K562 (cell line): ENCODE measurements at regions not wholly inside any gene's neighbourhood (a gene's known extent, or its start where the extent isn't known, plus 50 kb on each side); places are given as distances from the start of the nearest gene placed in this dataset.

Source experiments
- ATAC-seq: fragments of 200-7000 bp; cut with Tn5 transposase; 3 replicates; pipeline ENCODE4 v1.9.1; 2020; ENCODE audit warnings: moderate library complexity
- BruUV-seq: library from RNA; stranded (reverse); fragments of 400-500 nt; replicated peaks from 2 replicates; lab custom pipeline; 2021; lab: Mats Ljungman, UMichigan
- CTCF ChIA-PET: fragments of 300-600 bp; formaldehyde crosslinking; extraction: SDS; loops from one replicate; lab custom pipeline; 2021; ENCODE audit warnings: low intra/inter-chr PET ratio; lab: Yijun Ruan, JAX
- POLR2A ChIA-PET: fragments of 300-600, 350-650 bp; sonication (Branson Sonifier 250); formaldehyde crosslinking; extraction: SDS; loops from one replicate; lab custom pipeline; 2021; ENCODE audit warnings: antibody characterized with exemption, inconsistent platforms; lab: Yijun Ruan, JAX
- DNase-seq, 4 experiments: peaks; one replicate each; pipeline versions ENCODE4 v3.0.0 to v3.0.0-alpha.2; 2011 to 2018; ENCODE audit warnings: low spot score in 3 of 4, mixed read lengths in 3 of 4; ENCODE audit errors: extremely low read depth in 1 of 4
- FAIRE-seq: peaks from 2 replicates; lab custom pipeline; 2011; peaks lifted over from hg19 to GRCh38; lab: Jason Lieb, UNC
- H2AFZ ChIP-seq: 2 replicates; pipeline ENCODE4 v1.6.0; 2011; ENCODE audit warnings: low read depth, low read length, control low read depth, inconsistent platforms
- H3K27ac ChIP-seq: fragments of 200-600 bp; 3 replicates; pipeline ENCODE4 v1.8.0; 2011; ENCODE audit warnings: low read depth, mild to moderate bottlenecking, control low read depth, inconsistent platforms, low read length, moderate library complexity, mixed read lengths; ENCODE audit errors: extremely low read depth
- H3K27me3 ChIP-seq, 2 experiments: fragments of 300-600 bp in 1 of 2; 2 replicates in 1 of 2; 3 replicates in 1 of 2; pipeline versions ENCODE4 v1.6.0 to v1.8.0; 2011; ENCODE audit warnings: inconsistent platforms in 2 of 2, low read length in 2 of 2, mild to moderate bottlenecking in 1 of 2, mixed read lengths in 1 of 2, moderate library complexity in 1 of 2; ENCODE audit not compliant: control insufficient read depth in 2 of 2, insufficient read depth in 2 of 2
- H3K36me3 ChIP-seq: fragments of 300-600 bp; 3 replicates; pipeline ENCODE4 v1.8.0; 2011; ENCODE audit warnings: mild to moderate bottlenecking, low read length, inconsistent platforms; ENCODE audit not compliant: control insufficient read depth, insufficient read depth
- H3K4me1 ChIP-seq, 2 experiments: fragments of 200-600 bp in 1 of 2; replicated peaks in 1 of 2; 2 replicates in 1 of 2; 3 replicates in 1 of 2; pipeline versions ENCODE4 v1.5.1 to v1.8.0; 2011; ENCODE audit warnings: inconsistent platforms in 2 of 2, low read length in 2 of 2, mild to moderate bottlenecking in 1 of 2, mixed read lengths in 1 of 2, moderate library complexity in 1 of 2; ENCODE audit not compliant: control insufficient read depth in 2 of 2, insufficient read depth in 2 of 2
- H3K4me2 ChIP-seq: 2 replicates; pipeline ENCODE4 v1.6.1; 2011; ENCODE audit warnings: low read length, control low read depth, inconsistent platforms, mixed read lengths; ENCODE audit not compliant: insufficient read depth
- H3K4me3 ChIP-seq: fragments of 200-600 bp; sonication (generic), shearing (Covaris generic); 2 replicates; pipeline ENCODE4 v1.5.1; 2016; ENCODE audit warnings: control low read depth, inconsistent platforms
- H3K79me2 ChIP-seq: fragments of 200-600 bp; 3 replicates; pipeline ENCODE4 v1.8.0; 2011; ENCODE audit warnings: low read length, inconsistent platforms; ENCODE audit not compliant: control insufficient read depth, insufficient read depth
- H3K9ac ChIP-seq, 2 experiments: 2 replicates each; pipeline versions ENCODE4 v1.6.0 to v1.6.1; 2011; ENCODE audit warnings: low read depth in 2 of 2, low read length in 2 of 2, control low read depth in 1 of 2, inconsistent platforms in 1 of 2, mild to moderate bottlenecking in 1 of 2, mixed read lengths in 1 of 2; ENCODE audit not compliant: insufficient read depth in 1 of 2
- H3K9me1 ChIP-seq: one replicate; pipeline ENCODE4 v1.6.0; 2011; ENCODE audit warnings: inconsistent platforms, mild to moderate bottlenecking, low read length, moderate library complexity; ENCODE audit not compliant: control insufficient read depth, insufficient read depth
- H3K9me3 ChIP-seq: replicated peaks from 2 replicates; pipeline ENCODE4 v1.5.1; 2011; ENCODE audit warnings: low read depth, low read length, inconsistent platforms; ENCODE audit not compliant: control insufficient read depth, insufficient read depth
- H4K20me1 ChIP-seq: replicated peaks from 2 replicates; pipeline ENCODE4 v1.6.1; 2011; ENCODE audit warnings: low read length, inconsistent platforms, mixed read lengths; ENCODE audit not compliant: control insufficient read depth, insufficient read depth
- CBFB ChIP-seq: sonication (generic); formaldehyde crosslinking; IDR thresholded peaks from 2 replicates; pipeline ENCODE4 v1.4.0; 2020; ENCODE audit warnings: mild to moderate bottlenecking, missing genetic modification reagents
- CEBPB ChIP-seq: fragments of 450-650 bp; IDR thresholded peaks from 2 replicates; pipeline ENCODE4 v1.6.1; 2016; ENCODE audit warnings: missing genetic modification characterization, missing compliant biosample characterization
- DIDO1 ChIP-seq: fragments of 450-650 bp; IDR thresholded peaks from 2 replicates; pipeline ENCODE4 v1.6.1; 2016; ENCODE audit warnings: low read depth, missing biosample characterization, missing genetic modification characterization
- ETV5 ChIP-seq: sonication (generic); formaldehyde crosslinking; IDR thresholded peaks from 2 replicates; pipeline ENCODE4 v1.4.0; 2020; ENCODE audit warnings: low read depth, mild to moderate bottlenecking, missing genetic modification reagents
- EZH2 ChIP-seq: IDR thresholded peaks from 2 replicates; pipeline ENCODE4 v1.6.1; 2012; ENCODE audit warnings: low read depth, mild to moderate bottlenecking, inconsistent platforms, low read length, borderline replicate concordance
- FIP1L1 ChIP-seq: fragments of 200-400 bp; formaldehyde crosslinking; IDR thresholded peaks from 2 replicates; pipeline ENCODE4 v1.6.1; 2018; ENCODE audit warnings: mild to moderate bottlenecking, low read depth, low read length; ENCODE audit not compliant: poor library complexity, severe bottlenecking
- RB1 ChIP-seq: fragments of 450-650 bp; IDR thresholded peaks from 2 replicates; pipeline ENCODE4 v1.6.1; 2017; ENCODE audit warnings: low read depth, mild to moderate bottlenecking
- RBM15 ChIP-seq: fragments of 200-400 bp; formaldehyde crosslinking; IDR thresholded peaks from 2 replicates; pipeline ENCODE4 v1.6.1; 2018; ENCODE audit warnings: mild to moderate bottlenecking, low read length, moderate library complexity; ENCODE audit not compliant: insufficient read depth
- RCOR1 ChIP-seq, 2 experiments: IDR thresholded peaks; 2 replicates each; pipeline ENCODE4 v1.6.1; 2012; ENCODE audit warnings: low read depth in 2 of 2, low read length in 2 of 2, borderline replicate concordance in 1 of 2, improper control_type of control experiment in 1 of 2
- ZKSCAN3 ChIP-seq: fragments of 250-450 bp; sonication (Bioruptor Pico); IDR thresholded peaks from 2 replicates; pipeline ENCODE4 v1.4.0; 2020
- ZNF212 ChIP-seq: fragments of 450-650 bp; formaldehyde crosslinking; IDR thresholded peaks from 2 replicates; pipeline ENCODE4 v1.4.0; 2020; ENCODE audit warnings: mild to moderate bottlenecking
- ZNF695 ChIP-seq: fragments of 450-650 bp; formaldehyde crosslinking; IDR thresholded peaks from 2 replicates; pipeline ENCODE4 v1.4.0; 2020; ENCODE audit warnings: mild to moderate bottlenecking, moderate library complexity
- WGBS: fragments of 100-300 bp; shearing (Covaris generic); methylation state at CpG from one replicate; pipeline ENCODE4 v1.1.6; 2016; ENCODE audit warnings: low coverage, mixed read lengths; ENCODE audit not compliant: insufficient coverage; ENCODE audit errors: missing lambda C conversion rate; 5-methylcytosine and 5-hydroxymethylcytosine counted together
- in situ Hi-C: fragments of 300-500 bp; cut with MboI; formaldehyde crosslinking; loops from 4 replicates; pipeline ENCODE4 v1.15.0; 2018; ENCODE audit warnings: inconsistent platforms, mixed read lengths
- intact Hi-C: fragments of 100-400 bp; cut with micrococcal nuclease; formaldehyde crosslinking; loops from 2 replicates; pipeline ENCODE4 v1.14.2; 2022
- TF ChIP-seq, protein P1 (sequence below): fragments of 250-450 bp; sonication (Bioruptor Pico); IDR thresholded peaks from 2 replicates; pipeline ENCODE4 v1.8.0; 2022; ENCODE audit warnings: moderate library complexity, mild to moderate bottlenecking, inconsistent platforms
- TF ChIP-seq, protein P2 (sequence below): fragments of 450-650 bp; conservative IDR thresholded peaks from 2 replicates; pipeline ENCODE4 v1.6.1; 2016; ENCODE audit warnings: missing genetic modification characterization, low read depth, mild to moderate bottlenecking, control low read depth, missing compliant biosample characterization
- TF ChIP-seq, protein P3 (sequence below), 2 experiments: fragments of 450-650 bp in 1 of 2; sonication (generic) in 1 of 2; formaldehyde crosslinking in 1 of 2; IDR thresholded peaks in 1 of 2; conservative IDR thresholded peaks in 1 of 2; 2 replicates each; pipeline versions ENCODE4 v1.6.1 to v1.8.1; 2016 to 2023; ENCODE audit warnings: mild to moderate bottlenecking in 2 of 2, moderate library complexity in 2 of 2, inconsistent platforms in 1 of 2, missing genetic modification reagents in 1 of 2
- TF ChIP-seq, protein P4 (sequence below): fragments of 250-450 bp; sonication (Bioruptor Pico); IDR thresholded peaks from 2 replicates; pipeline ENCODE4 v1.8.0; 2021; ENCODE audit warnings: moderate library complexity, mild to moderate bottlenecking, inconsistent platforms
- TF ChIP-seq, protein P5 (sequence below): fragments of 450-650 bp; formaldehyde crosslinking; IDR thresholded peaks from 2 replicates; pipeline ENCODE4 v1.4.0; 2020; ENCODE audit warnings: mild to moderate bottlenecking, moderate library complexity

DNA sequence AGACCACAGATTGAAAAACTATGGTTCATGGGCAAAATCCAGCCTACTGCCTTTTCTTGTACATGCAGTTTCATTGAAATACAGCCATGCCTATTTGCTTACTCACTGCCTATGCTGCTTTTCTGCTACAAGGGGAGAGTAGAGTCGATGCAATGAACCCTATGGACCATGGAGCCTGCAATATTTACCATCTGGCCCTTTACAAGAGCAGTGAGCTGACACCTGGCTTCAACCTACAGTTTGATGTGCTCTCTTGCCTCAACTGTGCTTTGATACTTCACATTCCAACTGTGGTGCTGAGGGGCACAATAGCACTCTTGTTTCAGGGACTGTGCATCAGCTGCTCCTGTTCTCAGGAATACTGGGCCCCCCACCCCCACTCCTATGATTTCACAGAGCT lies 239.5 kb upstream of the SORL1-AS1 start (continued):
- TF ChIP-seq EZH2 (no peak), RB1 (no peak)

DNA sequence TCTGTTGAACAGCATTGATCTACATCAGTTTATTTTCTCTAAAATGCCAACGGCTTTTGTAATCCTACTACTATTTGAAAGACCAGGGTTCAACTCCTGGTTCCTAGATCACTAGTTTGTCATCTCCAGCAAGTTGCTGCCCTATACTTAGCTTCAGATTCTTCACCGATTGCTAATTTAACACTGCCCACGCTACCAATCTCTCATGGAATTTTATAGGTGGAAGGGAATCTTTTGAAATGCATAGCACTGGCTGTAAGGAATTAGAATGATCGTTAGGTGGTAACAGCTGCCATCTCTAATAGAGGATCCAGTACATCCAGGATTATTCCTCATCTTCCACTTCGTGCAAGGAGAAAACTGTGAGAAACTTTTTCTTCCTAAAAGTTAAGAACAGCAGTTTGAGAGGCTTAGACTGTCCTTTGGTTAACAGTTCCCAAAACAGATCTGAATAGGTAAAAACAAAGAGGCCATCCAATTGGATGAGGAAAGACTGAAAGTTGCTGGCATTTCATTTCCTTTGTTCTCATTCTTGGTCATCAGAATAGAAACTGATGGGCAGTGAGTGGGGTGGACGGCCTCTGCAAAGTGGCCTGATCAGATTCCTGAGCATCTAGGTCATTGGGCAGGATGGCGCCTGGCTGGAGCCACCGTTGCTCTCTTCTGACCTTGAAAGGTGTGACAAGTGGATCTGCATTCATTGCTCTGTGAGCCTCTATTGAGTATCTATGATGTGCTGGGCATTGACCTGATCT lies 236.3 kb upstream of the SORL1-AS1 start:
- no peak for DNase-seq
- Histone ChIP-seq H3K27ac (no peak overlapping the region), H2AFZ (no peak overlapping the region), H3K9me3 (no peaks in the 10 kb centered on the region), H3K79me2 (no peaks in the 10 kb centered on the region), H3K4me2 (no peak overlapping the region), H4K20me1 (no peaks in the 10 kb centered on the region), H3K9me1 (no peaks in the 10 kb centered on the region), H3K4me3 (no peak overlapping the region), H3K4me1 (no peaks in the 10 kb centered on the region), H3K36me3 (no peaks in the 10 kb centered on the region), H3K9ac (no peak overlapping the region), H3K27me3 (no peaks in the 10 kb centered on the region)
- ATAC-seq = no peak
- ChIA-PET CTCF (no interaction called here), POLR2A (no interaction called here)
- FAIRE-seq = no peak
- 0% methylated on average over 8 of the region's 8 CpGs for WGBS
- in situ Hi-C loops (no loop called here), intact Hi-C loops (no loop called here)
- BruUV-seq = no TSS peak
- TF ChIP-seq ZNF695 (CRISPR knock-in tag) (no peak), ZKSCAN3 (no peak), CEBPB (no peak), RBM15 (no peak), DIDO1 (tag) (no peak), ZNF212 (CRISPR knock-in tag) (no peak), ETV5 (CRISPR knock-in tag) (no peak), RCOR1 (IDR thresholded peaks at IDR 0.05; ENCODE audit: borderline replicate concordance in 1 of 2, low read depth in 2 of 2, low read length in 2 of 2) (no peak), FIP1L1 (no peak), CBFB (CRISPR knock-in tag) (no peak)
- TF ChIP-seq, protein P1, sequence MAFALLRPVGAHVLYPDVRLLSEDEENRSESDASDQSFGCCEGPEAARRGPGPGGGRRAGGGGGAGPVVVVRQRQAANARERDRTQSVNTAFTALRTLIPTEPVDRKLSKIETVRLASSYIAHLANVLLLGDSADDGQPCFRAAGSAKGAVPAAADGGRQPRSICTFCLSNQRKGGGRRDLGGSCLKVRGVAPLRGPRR (CRISPR knock-in tag) = no peak
- TF ChIP-seq, protein P2, sequence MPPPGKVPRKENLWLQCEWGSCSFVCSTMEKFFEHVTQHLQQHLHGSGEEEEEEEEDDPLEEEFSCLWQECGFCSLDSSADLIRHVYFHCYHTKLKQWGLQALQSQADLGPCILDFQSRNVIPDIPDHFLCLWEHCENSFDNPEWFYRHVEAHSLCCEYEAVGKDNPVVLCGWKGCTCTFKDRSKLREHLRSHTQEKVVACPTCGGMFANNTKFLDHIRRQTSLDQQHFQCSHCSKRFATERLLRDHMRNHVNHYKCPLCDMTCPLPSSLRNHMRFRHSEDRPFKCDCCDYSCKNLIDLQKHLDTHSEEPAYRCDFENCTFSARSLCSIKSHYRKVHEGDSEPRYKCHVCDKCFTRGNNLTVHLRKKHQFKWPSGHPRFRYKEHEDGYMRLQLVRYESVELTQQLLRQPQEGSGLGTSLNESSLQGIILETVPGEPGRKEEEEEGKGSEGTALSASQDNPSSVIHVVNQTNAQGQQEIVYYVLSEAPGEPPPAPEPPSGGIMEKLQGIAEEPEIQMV = no peak
- TF ChIP-seq, protein P3, sequence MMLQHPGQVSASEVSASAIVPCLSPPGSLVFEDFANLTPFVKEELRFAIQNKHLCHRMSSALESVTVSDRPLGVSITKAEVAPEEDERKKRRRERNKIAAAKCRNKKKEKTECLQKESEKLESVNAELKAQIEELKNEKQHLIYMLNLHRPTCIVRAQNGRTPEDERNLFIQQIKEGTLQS (IDR thresholded peaks at IDR 0.05) = no peak
- TF ChIP-seq, protein P3 (CRISPR knock-in tag; conservative IDR thresholded peaks at IDR 0.05) = no peak
- TF ChIP-seq, protein P4, sequence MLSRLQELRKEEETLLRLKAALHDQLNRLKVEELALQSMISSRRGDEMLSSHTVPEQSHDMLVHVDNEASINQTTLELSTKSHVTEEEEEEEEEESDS = no peak
- TF ChIP-seq, protein P5, sequence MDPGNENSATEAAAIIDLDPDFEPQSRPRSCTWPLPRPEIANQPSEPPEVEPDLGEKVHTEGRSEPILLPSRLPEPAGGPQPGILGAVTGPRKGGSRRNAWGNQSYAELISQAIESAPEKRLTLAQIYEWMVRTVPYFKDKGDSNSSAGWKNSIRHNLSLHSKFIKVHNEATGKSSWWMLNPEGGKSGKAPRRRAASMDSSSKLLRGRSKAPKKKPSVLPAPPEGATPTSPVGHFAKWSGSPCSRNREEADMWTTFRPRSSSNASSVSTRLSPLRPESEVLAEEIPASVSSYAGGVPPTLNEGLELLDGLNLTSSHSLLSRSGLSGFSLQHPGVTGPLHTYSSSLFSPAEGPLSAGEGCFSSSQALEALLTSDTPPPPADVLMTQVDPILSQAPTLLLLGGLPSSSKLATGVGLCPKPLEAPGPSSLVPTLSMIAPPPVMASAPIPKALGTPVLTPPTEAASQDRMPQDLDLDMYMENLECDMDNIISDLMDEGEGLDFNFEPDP (CRISPR knock-in tag) = no peak
